PC-9 (cell line): ENCODE measurements at regions not wholly inside any gene's neighbourhood (a gene's known extent, or its start where the extent isn't known, plus 50 kb on each side); places are given as distances from the start of the nearest gene placed in this dataset.

Experiments used
- BruUV-seq: library from RNA; stranded (reverse); fragments of 400-500 nt; replicated peaks from 2 replicates; lab custom pipeline; 2021; lab: Mats Ljungman, UMichigan
- CTCF ChIA-PET: fragments of 300-600 bp; sonication (Branson Sonifier 250); formaldehyde crosslinking; loops from one replicate; lab custom pipeline; 2022; ENCODE audit warnings: antibody characterized with exemption; lab: Charles Lee
- POLR2A ChIA-PET: fragments of 300-600 bp; sonication (Branson Sonifier 250); formaldehyde crosslinking; loops from one replicate; lab custom pipeline; 2022; ENCODE audit warnings: antibody characterized with exemption; ENCODE audit not compliant: unreplicated experiment; lab: Charles Lee
- DNase-seq, 2 experiments: peaks; one replicate each; pipeline versions ENCODE4 v3.0.0 to v3.0.0-alpha.2; 2015 to 2022; ENCODE audit warnings: mixed read lengths in 1 of 2
- H2AFZ ChIP-seq: fragments of 200-600 bp; sonication (generic); 2 replicates; pipeline ENCODE4 v1.8.1; 2017; ENCODE audit warnings: antibody characterized with exemption
- H3F3A ChIP-seq: fragments of 200-600 bp; sonication (generic); 2 replicates; pipeline ENCODE4 v1.8.1; 2017; ENCODE audit warnings: antibody characterized with exemption, mild to moderate bottlenecking, low read depth; ENCODE audit not compliant: insufficient read depth
- H3K27ac ChIP-seq: fragments of 200-600 bp; sonication (generic); 2 replicates; pipeline ENCODE4 v1.6.1; 2016; ENCODE audit warnings: mixed run types
- H3K27me3 ChIP-seq: fragments of 200-600 bp; sonication (generic); 2 replicates; pipeline ENCODE4 v1.6.1; 2016; ENCODE audit warnings: low read depth, mixed run types; ENCODE audit not compliant: insufficient read depth
- H3K36me3 ChIP-seq: fragments of 200-600 bp; sonication (generic); 2 replicates; pipeline ENCODE4 v1.6.1; 2016; ENCODE audit warnings: low read depth, mixed run types
- H3K4me1 ChIP-seq: fragments of 200-600 bp; sonication (generic); replicated peaks from 2 replicates; pipeline ENCODE4 v1.6.1; 2016; ENCODE audit warnings: mixed run types; ENCODE audit not compliant: insufficient read depth
- H3K4me2 ChIP-seq: fragments of 200-600 bp; sonication (generic); 2 replicates; pipeline ENCODE4 v1.6.1; 2017; ENCODE audit warnings: mixed run types
- H3K4me3 ChIP-seq: fragments of 200-600 bp; sonication (generic); 2 replicates; pipeline ENCODE4 v1.6.1; 2016; ENCODE audit warnings: mixed run types
- H3K79me2 ChIP-seq: fragments of 200-600 bp; sonication (generic); 2 replicates; pipeline ENCODE4 v1.6.1; 2017; ENCODE audit warnings: low read depth, mixed run types
- H3K9me2 ChIP-seq: fragments of 200-600 bp; sonication (generic); 2 replicates; pipeline ENCODE4 v1.8.1; 2017; ENCODE audit warnings: mild to moderate bottlenecking; ENCODE audit not compliant: insufficient read depth
- H3K9me3 ChIP-seq: fragments of 200-600 bp; sonication (generic); 2 replicates; pipeline ENCODE4 v1.8.1; 2016; ENCODE audit warnings: low read depth; ENCODE audit not compliant: insufficient read depth
- H4K20me1 ChIP-seq: fragments of 200-600 bp; sonication (generic); 2 replicates; pipeline ENCODE4 v1.8.1; 2017; ENCODE audit not compliant: insufficient read depth
- CTCF ChIP-seq: fragments of 200-600 bp; sonication (generic); conservative IDR thresholded peaks from 2 replicates; pipeline ENCODE4 v1.6.1; 2017; ENCODE audit warnings: mixed run types, antibody characterized with exemption, mild to moderate bottlenecking, moderate library complexity
- EZH2 ChIP-seq: fragments of 200-600 bp; sonication (generic); IDR thresholded peaks from 2 replicates; pipeline ENCODE4 v1.8.0; 2017; ENCODE audit warnings: antibody characterized with exemption, low read depth
- intact Hi-C: fragments of 100-400 bp; cut with micrococcal nuclease; formaldehyde crosslinking; loops from one replicate; pipeline ENCODE4 v1.10.0; 2022; ENCODE audit not compliant: unreplicated experiment

- TF ChIP-seq CTCF, result no peak
- no peak for TF ChIP-seq EZH2
- no peak overlapping the region for H3K4me3 ChIP-seq
- no peak overlapping the region for H3K4me2 ChIP-seq
- DNase-seq, result no peak
- no TSS peak for BruUV-seq
- intact Hi-C loops, result no loop called here
- ChIA-PET CTCF (no interaction called here), POLR2A (no interaction called here)
- no peaks in the 10 kb centered on the region for H3K27me3 ChIP-seq
- peaks cover 41% of the 10 kb centered on the region for H3K4me1 ChIP-seq
- 0 out of 2 replicates have a peak, but pooled peaks cover 10% of the 10 kb centered on the region for H3K36me3 ChIP-seq
- no peaks in the 10 kb centered on the region for H3K79me2 ChIP-seq
- no peaks in the 10 kb centered on the region for H3K9me2 ChIP-seq
- no peak overlapping the region for H3K27ac ChIP-seq
- no peaks in the 10 kb centered on the region for H4K20me1 ChIP-seq
- H3F3A ChIP-seq, result peaks cover 27% of the 10 kb centered on the region
- no peak overlapping the region for H2AFZ ChIP-seq
- peaks cover 42% of the 10 kb centered on the region for H3K9me3 ChIP-seq
These were observed 85.8 kb upstream of the NAMPT start for GRCh38 chr7:106370542-106370941.

GRCh38 chr7:106369816-106370215 is 85.0 kb upstream of the NAMPT start:
- H3K4me1 ChIP-seq, result peaks cover 47% of the 10 kb centered on the region
- H2AFZ ChIP-seq, result no peak overlapping the region
- H3K9me3 ChIP-seq, result peaks cover 42% of the 10 kb centered on the region
- no peaks in the 10 kb centered on the region for H3K9me2 ChIP-seq
- no peaks in the 10 kb centered on the region for H3K79me2 ChIP-seq
- BruUV-seq, result no TSS peak
- peaks cover 29% of the 10 kb centered on the region for H3F3A ChIP-seq
- intact Hi-C loops, result loop anchor here (5.0 kb wide), 1 partner anchor 193 kb away; no protein-coding TSS in a partner anchor
- 0 out of 2 replicates have a peak, but pooled peaks cover 10% of the 10 kb centered on the region for H3K36me3 ChIP-seq
- no peak overlapping the region for H3K4me3 ChIP-seq
- TF ChIP-seq EZH2 (no peak), CTCF (no peak)
- H3K4me2 ChIP-seq, result no peak overlapping the region
- no peaks in the 10 kb centered on the region for H4K20me1 ChIP-seq
- ChIA-PET POLR2A (interaction anchor here (0.6 to 0.7 kb wide), 2 partner anchors 31 to 91 kb away, joined by 3 to 4 read pairs; no protein-coding TSS in a partner anchor), CTCF (interaction anchor here (0.5 kb wide), 1 partner anchor 290 kb away, joined by 4 read pairs; no protein-coding TSS in a partner anchor)
- no peak for DNase-seq
- H3K27ac ChIP-seq, result 0 out of 2 replicates have a peak overlapping the region, but pooled peaks have one; percentile 28
- H3K27me3 ChIP-seq, result no peaks in the 10 kb centered on the region

- 0 out of 2 replicates have a peak overlapping the region, but pooled peaks have one; percentile 28 for H3K27ac ChIP-seq
- POLR2A ChIA-PET, result interaction anchor here (0.6 to 0.7 kb wide), 3 partner anchors 32 to 91 kb away, joined by 3 to 4 read pairs (median 3); partner anchors contain the start of gene NAMPT
These were observed 84.6 kb upstream of the NAMPT start for GRCh38 chr7:106369352-106369751.

More at GRCh38 chr7:106369352-106369751, 84.6 kb upstream of the NAMPT start:
- no peak overlapping the region for H3K4me3 ChIP-seq
- no peaks in the 10 kb centered on the region for H4K20me1 ChIP-seq
- H3K9me2 ChIP-seq, result no peaks in the 10 kb centered on the region
- no TSS peak for BruUV-seq
- peaks cover 51% of the 10 kb centered on the region for H3K4me1 ChIP-seq
- no peak overlapping the region for H2AFZ ChIP-seq
- H3K36me3 ChIP-seq, result 0 out of 2 replicates have a peak, but pooled peaks cover 10% of the 10 kb centered on the region
- CTCF ChIA-PET, result interaction anchor here (0.5 to 0.6 kb wide), 2 partner anchors 84 to 291 kb away, joined by 4 read pairs; partner anchors contain the start of gene NAMPT
- intact Hi-C loops, result loop anchor here (5.0 kb wide), 1 partner anchor 192 kb away; no protein-coding TSS in a partner anchor
- TF ChIP-seq CTCF (no peak), EZH2 (no peak)
- H3K9me3 ChIP-seq, result peaks cover 42% of the 10 kb centered on the region
- no peak for DNase-seq
- no peak overlapping the region for H3K4me2 ChIP-seq
- H3K27me3 ChIP-seq, result no peaks in the 10 kb centered on the region
- H3K79me2 ChIP-seq, result no peaks in the 10 kb centered on the region
- peaks cover 29% of the 10 kb centered on the region for H3F3A ChIP-seq
